ENCODE measurements at regions not wholly inside any gene's neighbourhood (a gene's known extent, or its start where the extent isn't known, plus 50 kb on each side); places are given as distances from the start of the nearest gene placed in this dataset.

DNA sequence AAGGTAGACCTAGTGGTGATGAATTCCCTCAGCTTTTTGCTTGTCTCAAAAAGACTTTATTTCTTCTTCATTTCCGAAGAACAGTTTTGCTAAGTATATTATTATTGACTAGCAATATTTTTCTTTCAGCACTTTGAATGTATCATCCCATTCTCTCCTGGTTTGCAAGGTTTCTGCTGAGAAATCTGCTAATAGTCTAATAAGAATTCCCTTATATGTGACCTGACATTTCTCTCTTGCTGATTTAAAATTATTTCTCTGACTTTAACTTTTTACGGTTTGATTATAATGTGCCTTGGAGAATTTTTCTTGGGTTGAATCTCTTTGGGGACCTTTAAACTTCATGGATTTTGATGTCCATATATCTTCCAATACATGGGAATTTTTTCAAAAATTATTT is 628.3 kb upstream of the ADGRL2 start:
- H2BK5ac ChIP-seq (ENCODE audit: low read depth, low read length) = no peak overlapping the region

More for the DNA sequence above, 628.3 kb upstream of the ADGRL2 start:
- Histone ChIP-seq H3K4me1 (replicated peaks in 1 of 4; ENCODE audit: control insufficient read depth in 3 of 4, insufficient read depth in 4 of 4, low read length in 3 of 4) (no peaks in the 10 kb centered on the region), H3K9ac (replicated peaks in 1 of 4; ENCODE audit: extremely low read depth in 1 of 4, low read depth in 3 of 4, low read length in 3 of 4) (no peak overlapping the region), H3K56ac (replicated peaks; ENCODE audit: insufficient read length, low read depth, low read length) (no peak overlapping the region), H3K36me3 (ENCODE audit: control insufficient read depth in 2 of 4, insufficient read depth in 4 of 4, low read length in 3 of 4) (no peaks in the 10 kb centered on the region; a peak in 1 of 8 replicates), H2AFZ (ENCODE audit: low read length) (no peak overlapping the region), H3K79me1 (ENCODE audit: low read depth, low read length) (no peaks in the 10 kb centered on the region), H4K91ac (replicated peaks; ENCODE audit: insufficient read length, low read length) (no peak overlapping the region), H3K23ac (ENCODE audit: insufficient read length) (no peak overlapping the region), H2BK12ac (ENCODE audit: low read depth, low read length) (no peak overlapping the region), H4K8ac (ENCODE audit: extremely low read depth, insufficient read depth, low read length) (no peak overlapping the region), H3K4me2 (ENCODE audit: insufficient read depth in 1 of 2, low read depth in 2 of 2, low read length in 2 of 2) (no peak overlapping the region), H3K18ac (ENCODE audit: extremely low read depth, low read length) (no peak overlapping the region), H3K79me2 (ENCODE audit: control insufficient read depth in 1 of 2, insufficient read depth in 2 of 2, low read length in 2 of 2) (no peaks in the 10 kb centered on the region), H2BK120ac (replicated peaks; ENCODE audit: low read depth, low read length) (no peak overlapping the region), H3K23me2 (ENCODE audit: low read depth, low read length) (no peaks in the 10 kb centered on the region), H2AK5ac (ENCODE audit: low read depth, low read length) (no peak overlapping the region), H3K9me3 (ENCODE audit: insufficient read depth in 2 of 2, low read depth in 1 of 2, low read length in 1 of 2) (peaks cover 5 to 6% of the 10 kb centered on the region in 2 experiments; a peak in 2 of 4 replicates), H3K27me3 (replicated peaks in 1 of 4; ENCODE audit: control insufficient read depth in 3 of 4, extremely low read depth in 1 of 4, insufficient read depth in 3 of 4, low read length in 3 of 4) (no peaks in the 10 kb centered on the region), H2BK20ac (ENCODE audit: low read length) (no peak overlapping the region), H3K4ac (replicated peaks; ENCODE audit: insufficient read length, low read depth, low read length) (no peak overlapping the region), H3K4me3 (ENCODE audit: extremely low read depth in 1 of 4, insufficient read depth in 2 of 4, low read depth in 3 of 4, low read length in 4 of 4) (no peak overlapping the region), H4K5ac (ENCODE audit: insufficient read length, low read depth, low read length) (no peak overlapping the region), H3K14ac (ENCODE audit: insufficient read length) (no peak overlapping the region), H3K27ac (ENCODE audit: low read depth, low read length) (no peak overlapping the region), H2BK15ac (ENCODE audit: low read length) (no peak overlapping the region), H4K20me1 (replicated peaks in 1 of 2; ENCODE audit: control insufficient read depth in 1 of 2, insufficient read depth in 2 of 2, low read length in 2 of 2) (no peaks in the 10 kb centered on the region)
- FAIRE-seq (no peak), DNase-seq (ENCODE audit: low read depth in 1 of 2, low spot score in 2 of 2) (no peak)
- CTCF ChIA-PET (ENCODE audit: partially characterized antibody) = no interaction called here
- TF ChIP-seq, protein P1, sequence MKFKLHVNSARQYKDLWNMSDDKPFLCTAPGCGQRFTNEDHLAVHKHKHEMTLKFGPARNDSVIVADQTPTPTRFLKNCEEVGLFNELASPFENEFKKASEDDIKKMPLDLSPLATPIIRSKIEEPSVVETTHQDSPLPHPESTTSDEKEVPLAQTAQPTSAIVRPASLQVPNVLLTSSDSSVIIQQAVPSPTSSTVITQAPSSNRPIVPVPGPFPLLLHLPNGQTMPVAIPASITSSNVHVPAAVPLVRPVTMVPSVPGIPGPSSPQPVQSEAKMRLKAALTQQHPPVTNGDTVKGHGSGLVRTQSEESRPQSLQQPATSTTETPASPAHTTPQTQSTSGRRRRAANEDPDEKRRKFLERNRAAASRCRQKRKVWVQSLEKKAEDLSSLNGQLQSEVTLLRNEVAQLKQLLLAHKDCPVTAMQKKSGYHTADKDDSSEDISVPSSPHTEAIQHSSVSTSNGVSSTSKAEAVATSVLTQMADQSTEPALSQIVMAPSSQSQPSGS (IDR thresholded peaks at IDR 0.05; ENCODE audit: low read length) = no peak
- TF ChIP-seq POU5F1 (IDR thresholded peaks at IDR 0.05; ENCODE audit: low read depth, low read length) (no peak), SUZ12 (IDR thresholded peaks at IDR 0.05; ENCODE audit: low read length) (no peak), TBP (IDR thresholded peaks at IDR 0.05; ENCODE audit: low read depth, low read length) (no peak)
- WGBS, 2 experiments (ENCODE audit: extremely low coverage in 1 of 2, insufficient coverage in 1 of 2, insufficient read length in 1 of 2, insufficient replicate concordance in 2 of 2, low coverage in 1 of 2, low lambda C conversion rate in 2 of 2, missing lambda C conversion rate in 1 of 2) = 91% methylated on average over 2 of the region's 2 CpGs; no CpG with 5 or more reads in 1 of the 2 experiments
- POLR2A ChIA-PET (ENCODE audit: partially characterized antibody) = no interaction called here

Data from H1 (cell line).